Vagina (tissue), 2 donors: ENCODE measurements at regions not wholly inside any gene's neighbourhood (a gene's known extent, or its start where the extent isn't known, plus 50 kb on each side); places are given as distances from the start of the nearest gene placed in this dataset.

Experiments
- DNase-seq, 2 donors: peaks; one replicate each; pipeline ENCODE4 v3.0.0-alpha.2; 2017; ENCODE audit errors: extremely low spot score in 2 of 2
- H3K27ac ChIP-seq: fragments of 200-600 bp; sonication (generic); one replicate; pipeline ENCODE4 v1.5.1; 2019
- H3K27me3 ChIP-seq: fragments of 200-600 bp; sonication (generic); one replicate; pipeline ENCODE4 v1.5.1; 2019
- H3K36me3 ChIP-seq, 2 donors: fragments of 200-600 bp; sonication (generic); one replicate each; pipeline ENCODE4 v1.5.1; 2017 to 2019
- H3K4me1 ChIP-seq: fragments of 200-600 bp; sonication (generic); one replicate; pipeline ENCODE4 v1.5.1; 2019
- H3K4me3 ChIP-seq, 2 donors: fragments of 200-600 bp; sonication (generic); 1 replicate in 1 of 2; 2 replicates in 1 of 2; pipeline ENCODE4 v1.5.1; 2016 to 2019
- H3K9me3 ChIP-seq: fragments of 200-600 bp; sonication (generic); one replicate; pipeline ENCODE4 v1.5.1; 2019
- CTCF ChIP-seq, 3 experiments: fragments of 450-650 bp in 2 of 3; fragments of 200-600 bp in 1 of 3; sonication (generic) in 1 of 3; IDR thresholded peaks; one replicate each; pipeline ENCODE4 v1.5.1; 2017 to 2019; ENCODE audit warnings: antibody characterized with exemption in 3 of 3, mild to moderate bottlenecking in 2 of 3, moderate library complexity in 2 of 3
- POLR2A ChIP-seq, 2 donors: fragments of 450-650 bp; IDR thresholded peaks; one replicate each; pipeline ENCODE4 v1.6.1; 2017; ENCODE audit warnings: antibody characterized with exemption in 2 of 2, mild to moderate bottlenecking in 2 of 2, moderate library complexity in 2 of 2
- POLR2AphosphoS5 ChIP-seq, 2 donors: sonication (generic); formaldehyde crosslinking; IDR thresholded peaks; one replicate each; pipeline ENCODE4 v1.9.0; 2017; ENCODE audit warnings: antibody characterized with exemption in 2 of 2, mild to moderate bottlenecking in 2 of 2, low read depth in 1 of 2; ENCODE audit not compliant: insufficient read depth in 1 of 2
- intact Hi-C: fragments of 100-400 bp; cut with DNase I; formaldehyde crosslinking; loops from one replicate; pipeline ENCODE4 v1.15.1; 2023

- TF ChIP-seq POLR2AphosphoS5 (IDR thresholded peaks at IDR 0.05; ENCODE audit: insufficient read depth in 1 of 2, low read depth in 1 of 2), result no peak
- intact Hi-C loops, result loop anchor here (5.0 kb wide), 1 partner anchor 715 kb away; no protein-coding TSS in a partner anchor
- H3K9me3 ChIP-seq, result no peaks in the 10 kb centered on the region
- H3K4me1 ChIP-seq, result no peaks in the 10 kb centered on the region
- H3K27ac ChIP-seq, result no peak overlapping the region
- H3K27me3 ChIP-seq, result no peaks in the 10 kb centered on the region
- no peaks in the 10 kb centered on the region for H3K36me3 ChIP-seq
- no peak for DNase-seq
- no peak overlapping the region for H3K4me3 ChIP-seq
Observed at GRCh38 chr13:81722456-81722855, 1381.5 kb upstream of the SPRY2 start.

GRCh38 chr13:81721400-81721799 lies 1380.5 kb upstream of the SPRY2 start:
- no peak for DNase-seq
- Histone ChIP-seq H3K27me3 (no peaks in the 10 kb centered on the region), H3K4me1 (no peaks in the 10 kb centered on the region), H3K9me3 (no peaks in the 10 kb centered on the region), H3K4me3 (no peak overlapping the region), H3K36me3 (no peaks in the 10 kb centered on the region), H3K27ac (no peak overlapping the region)
- no peak for TF ChIP-seq CTCF (IDR thresholded peaks at IDR 0.05)
- TF ChIP-seq POLR2AphosphoS5 (IDR thresholded peaks at IDR 0.05; ENCODE audit: insufficient read depth in 1 of 2, low read depth in 1 of 2), result no peak
- TF ChIP-seq POLR2A (IDR thresholded peaks at IDR 0.05), result no peak
- intact Hi-C loops, result loop anchor here (5.0 kb wide), 1 partner anchor 716 kb away; no protein-coding TSS in a partner anchor

GRCh38 chr13:81714513-81714912 lies 1373.6 kb upstream of the SPRY2 start:
- no peak for TF ChIP-seq POLR2AphosphoS5 (IDR thresholded peaks at IDR 0.05; ENCODE audit: insufficient read depth in 1 of 2, low read depth in 1 of 2)
- TF ChIP-seq CTCF (IDR thresholded peaks at IDR 0.05), result no peak
- no peak for TF ChIP-seq POLR2A (IDR thresholded peaks at IDR 0.05)
- Histone ChIP-seq H3K4me3 (no peak overlapping the region), H3K27ac (no peak overlapping the region), H3K4me1 (no peaks in the 10 kb centered on the region), H3K9me3 (no peaks in the 10 kb centered on the region), H3K27me3 (no peaks in the 10 kb centered on the region), H3K36me3 (no peaks in the 10 kb centered on the region)
- DNase-seq, result no peak
- intact Hi-C loops, result no loop called here

GRCh38 chr13:81713201-81713600 lies 1372.3 kb upstream of the SPRY2 start:
- intact Hi-C loops, result no loop called here
- no peaks in the 10 kb centered on the region for H3K27me3 ChIP-seq
- no peaks in the 10 kb centered on the region for H3K4me1 ChIP-seq
- H3K36me3 ChIP-seq, result no peaks in the 10 kb centered on the region
- no peak overlapping the region for H3K4me3 ChIP-seq
- no peaks in the 10 kb centered on the region for H3K9me3 ChIP-seq
- no peak for TF ChIP-seq CTCF (IDR thresholded peaks at IDR 0.05)
- no peak for TF ChIP-seq POLR2A (IDR thresholded peaks at IDR 0.05)
- TF ChIP-seq POLR2AphosphoS5 (IDR thresholded peaks at IDR 0.05; ENCODE audit: insufficient read depth in 1 of 2, low read depth in 1 of 2), result no peak
- DNase-seq, result no peak
- H3K27ac ChIP-seq, result no peak overlapping the region

- TF ChIP-seq POLR2AphosphoS5 (IDR thresholded peaks at IDR 0.05; ENCODE audit: insufficient read depth in 1 of 2, low read depth in 1 of 2), result no peak
- no peak for TF ChIP-seq POLR2A (IDR thresholded peaks at IDR 0.05)
- no peak for TF ChIP-seq CTCF (IDR thresholded peaks at IDR 0.05)
- Histone ChIP-seq H3K4me3 (no peak overlapping the region), H3K4me1 (no peaks in the 10 kb centered on the region), H3K9me3 (no peaks in the 10 kb centered on the region), H3K27ac (no peak overlapping the region), H3K36me3 (no peaks in the 10 kb centered on the region), H3K27me3 (no peaks in the 10 kb centered on the region)
- intact Hi-C loops, result no loop called here
- DNase-seq, result no peak
Observed at GRCh38 chr13:81697826-81698225, 1356.9 kb upstream of the SPRY2 start.
